Endothelial cell of umbilical vein (primary cell): ENCODE measurements at regions not wholly inside any gene's neighbourhood (a gene's known extent, or its start where the extent isn't known, plus 50 kb on each side); places are given as distances from the start of the nearest gene placed in this dataset.

Experiments
- BruUV-seq: library from RNA; stranded (reverse); fragments of 400-500 nt; replicated peaks from 2 replicates; lab custom pipeline; 2021; lab: Mats Ljungman, UMichigan
- CTCF ChIA-PET: fragments of 300-600, 350-600 bp; sonication (Branson Sonifier 250); formaldehyde crosslinking; loops from one replicate; lab custom pipeline; 2021; ENCODE audit warnings: antibody characterized with exemption, inconsistent platforms; lab: Charles Lee
- POLR2A ChIA-PET: fragments of 300-600, 350-600 bp; sonication (Branson Sonifier 250); formaldehyde crosslinking; loops from one replicate; lab custom pipeline; 2021; ENCODE audit warnings: antibody characterized with exemption, inconsistent platforms; lab: Charles Lee
- DNase-seq: peaks from one replicate; pipeline ENCODE4 v3.0.0-alpha.2; 2011; ENCODE audit warnings: low read depth, low spot score
- FAIRE-seq: peaks from 2 replicates; lab custom pipeline; 2011; peaks lifted over from hg19 to GRCh38; lab: Jason Lieb, UNC
- H2AFZ ChIP-seq: 2 replicates; pipeline ENCODE4 v1.6.0; 2012; ENCODE audit warnings: low read depth, low read length, control low read depth, inconsistent platforms
- H3K27ac ChIP-seq: 2 replicates; pipeline ENCODE4 v1.5.1; 2011; ENCODE audit warnings: low read depth, mild to moderate bottlenecking, control low read depth, low read length, moderate library complexity; ENCODE audit not compliant: insufficient read depth
- H3K27me3 ChIP-seq, 2 experiments: 2 replicates each; pipeline versions ENCODE4 v1.6.0 to v1.6.1; 2011; ENCODE audit warnings: low read length in 2 of 2, mixed read lengths in 1 of 2; ENCODE audit not compliant: control insufficient read depth in 2 of 2, insufficient read depth in 2 of 2
- H3K36me3 ChIP-seq, 2 experiments: 2 replicates in 1 of 2; 3 replicates in 1 of 2; pipeline ENCODE4 v1.5.1; 2011; ENCODE audit warnings: low read length in 2 of 2, mild to moderate bottlenecking in 1 of 2, moderate library complexity in 1 of 2; ENCODE audit not compliant: control insufficient read depth in 2 of 2, insufficient read depth in 2 of 2; ENCODE audit errors: extremely low read depth in 1 of 2
- H3K4me1 ChIP-seq: 3 replicates; pipeline ENCODE4 v1.5.1; 2011; ENCODE audit warnings: mild to moderate bottlenecking, low read length; ENCODE audit not compliant: control insufficient read depth, insufficient read depth; ENCODE audit errors: extremely low read depth
- H3K4me2 ChIP-seq: 2 replicates; pipeline ENCODE4 v1.6.1; 2011; ENCODE audit warnings: low read length, control low read depth, mixed read lengths; ENCODE audit not compliant: insufficient read depth
- H3K4me3 ChIP-seq, 3 experiments: fragments of 200-600 bp in 1 of 3; sonication (generic), shearing (Covaris generic) in 1 of 3; replicated peaks in 1 of 3; 2 replicates each; pipeline ENCODE4 v1.5.1; 2011 to 2016; ENCODE audit warnings: control low read depth in 3 of 3, low read length in 3 of 3, mild to moderate bottlenecking in 2 of 3, inconsistent platforms in 1 of 3, low read depth in 1 of 3, moderate library complexity in 1 of 3; ENCODE audit not compliant: insufficient read depth in 1 of 3
- H3K79me2 ChIP-seq: 2 replicates; pipeline ENCODE4 v1.6.0; 2012; ENCODE audit warnings: low read length, inconsistent platforms; ENCODE audit not compliant: control insufficient read depth, insufficient read depth
- H3K9ac ChIP-seq: replicated peaks from 2 replicates; pipeline ENCODE3; 2011; ENCODE audit warnings: low read length, control low read depth; ENCODE audit not compliant: insufficient read depth; ENCODE audit errors: extremely low read depth
- H3K9me1 ChIP-seq: replicated peaks from 3 replicates; pipeline ENCODE4 v1.6.0; 2011; ENCODE audit warnings: mild to moderate bottlenecking, low read length; ENCODE audit not compliant: control insufficient read depth, insufficient read depth; ENCODE audit errors: extremely low read depth
- H3K9me3 ChIP-seq: replicated peaks from 2 replicates; pipeline ENCODE4 v1.5.1; 2012; ENCODE audit warnings: low read length, inconsistent platforms; ENCODE audit not compliant: control insufficient read depth, insufficient read depth
- H4K20me1 ChIP-seq: replicated peaks from 2 replicates; pipeline ENCODE3; 2011; ENCODE audit warnings: mild to moderate bottlenecking, low read length; ENCODE audit not compliant: control insufficient read depth, insufficient read depth; ENCODE audit errors: extremely low read depth
- EZH2 ChIP-seq: IDR thresholded peaks from 2 replicates; pipeline ENCODE4 v1.6.1; 2012; ENCODE audit warnings: borderline replicate concordance, low read depth, mild to moderate bottlenecking, moderate library complexity, low read length, inconsistent platforms; ENCODE audit not compliant: severe bottlenecking
- FOS ChIP-seq: IDR thresholded peaks from 2 replicates; pipeline ENCODE4 v1.6.1; 2011; ENCODE audit warnings: mild to moderate bottlenecking, low read length, moderate library complexity, borderline replicate concordance; ENCODE audit not compliant: insufficient read depth
- GATA2 ChIP-seq: IDR thresholded peaks from 2 replicates; pipeline ENCODE4 v1.7.0; 2011; ENCODE audit warnings: low read depth, mild to moderate bottlenecking, moderate library complexity, mixed read lengths, low read length; ENCODE audit not compliant: insufficient read length, insufficient read depth
- JUN ChIP-seq: IDR thresholded peaks from 2 replicates; pipeline ENCODE4 v1.6.1; 2011; ENCODE audit warnings: borderline replicate concordance, low read depth; ENCODE audit not compliant: insufficient read length, insufficient read depth
- MAX ChIP-seq: IDR thresholded peaks from 2 replicates; pipeline ENCODE4 v1.6.1; 2011; ENCODE audit not compliant: insufficient read depth, insufficient read length
- MYC ChIP-seq: IDR thresholded peaks from one replicate; pipeline ENCODE4 v1.6.1; 2011; ENCODE audit warnings: mild to moderate bottlenecking, low read depth, low read length
- POLR2A ChIP-seq: IDR thresholded peaks from 2 replicates; pipeline ENCODE4 v1.6.1; 2012; ENCODE audit warnings: low read depth, mild to moderate bottlenecking, control low read depth, low read length
- POLR2AphosphoS5 ChIP-seq: IDR thresholded peaks from 2 replicates; pipeline ENCODE4 v1.6.1; 2012; ENCODE audit warnings: low read depth, mild to moderate bottlenecking, control low read depth, low read length, moderate library complexity; ENCODE audit not compliant: insufficient read depth
- dilution Hi-C: fragments of 300-500 bp; cut with MboI; formaldehyde crosslinking; loops from one replicate; pipeline ENCODE4 v1.15.0; 2019; ENCODE audit warnings: low sequenced_read_pairs; ENCODE audit not compliant: extremely low pct_ligation_motif_present
- intact Hi-C: fragments of 100-400 bp; cut with micrococcal nuclease; formaldehyde crosslinking; loops from one replicate; pipeline ENCODE4 v1.10.0; 2022
- TF ChIP-seq, protein P1 (sequence below), 2 donors: IDR thresholded peaks; 1 replicate in 1 of 2; 2 replicates in 1 of 2; pipeline ENCODE4 v1.5.1; 2011; ENCODE audit warnings: low read length in 2 of 2, mild to moderate bottlenecking in 2 of 2, moderate library complexity in 2 of 2, control low read depth in 1 of 2, inconsistent platforms in 1 of 2, low read depth in 1 of 2; ENCODE audit not compliant: insufficient read depth in 1 of 2; ENCODE audit errors: extremely low read depth in 1 of 2

DNA sequence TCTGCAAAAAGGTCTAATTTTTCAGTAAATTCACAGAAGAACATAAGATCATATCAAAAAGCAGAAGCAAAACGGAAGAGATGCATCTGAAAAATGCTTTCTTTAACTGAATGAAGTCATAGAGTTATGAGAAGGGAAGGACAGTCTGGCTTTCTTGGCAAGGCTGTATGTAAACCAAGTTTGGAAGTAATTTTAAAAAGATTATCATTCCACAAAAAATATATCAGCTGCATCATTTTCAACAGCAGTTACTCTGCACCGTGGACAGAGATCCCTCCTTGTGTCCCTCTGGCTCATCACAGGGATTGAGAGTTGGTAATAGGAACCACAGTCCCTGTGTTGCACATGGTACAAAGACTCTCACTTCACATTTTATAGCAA is 258.5 kb downstream of the HIVEP2 start:
- no peak for TF ChIP-seq POLR2AphosphoS5
- TF ChIP-seq, protein P1, sequence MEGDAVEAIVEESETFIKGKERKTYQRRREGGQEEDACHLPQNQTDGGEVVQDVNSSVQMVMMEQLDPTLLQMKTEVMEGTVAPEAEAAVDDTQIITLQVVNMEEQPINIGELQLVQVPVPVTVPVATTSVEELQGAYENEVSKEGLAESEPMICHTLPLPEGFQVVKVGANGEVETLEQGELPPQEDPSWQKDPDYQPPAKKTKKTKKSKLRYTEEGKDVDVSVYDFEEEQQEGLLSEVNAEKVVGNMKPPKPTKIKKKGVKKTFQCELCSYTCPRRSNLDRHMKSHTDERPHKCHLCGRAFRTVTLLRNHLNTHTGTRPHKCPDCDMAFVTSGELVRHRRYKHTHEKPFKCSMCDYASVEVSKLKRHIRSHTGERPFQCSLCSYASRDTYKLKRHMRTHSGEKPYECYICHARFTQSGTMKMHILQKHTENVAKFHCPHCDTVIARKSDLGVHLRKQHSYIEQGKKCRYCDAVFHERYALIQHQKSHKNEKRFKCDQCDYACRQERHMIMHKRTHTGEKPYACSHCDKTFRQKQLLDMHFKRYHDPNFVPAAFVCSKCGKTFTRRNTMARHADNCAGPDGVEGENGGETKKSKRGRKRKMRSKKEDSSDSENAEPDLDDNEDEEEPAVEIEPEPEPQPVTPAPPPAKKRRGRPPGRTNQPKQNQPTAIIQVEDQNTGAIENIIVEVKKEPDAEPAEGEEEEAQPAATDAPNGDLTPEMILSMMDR (IDR thresholded peaks at IDR 0.05; ENCODE audit: extremely low read depth in 1 of 2, insufficient read depth in 1 of 2, low read depth in 1 of 2, low read length in 2 of 2), result no peak
- no peak for TF ChIP-seq MYC
- TF ChIP-seq MAX, result no peak
- TF ChIP-seq POLR2A, result no peak
- no peak for TF ChIP-seq GATA2
- TF ChIP-seq FOS, result no peak
- TF ChIP-seq JUN, result no peak
- no peak for TF ChIP-seq EZH2
- intact Hi-C loops (no loop called here), dilution Hi-C loops (no loop called here)

More for the DNA sequence above, 258.5 kb downstream of the HIVEP2 start:
- Histone ChIP-seq H3K4me3 (no peak overlapping the region), H3K9me1 (no peaks in the 10 kb centered on the region), H3K4me2 (no peak overlapping the region), H3K9ac (no peak overlapping the region), H3K79me2 (no peaks in the 10 kb centered on the region), H3K9me3 (no peaks in the 10 kb centered on the region), H3K4me1 (no peaks in the 10 kb centered on the region), H2AFZ (no peak overlapping the region), H4K20me1 (no peaks in the 10 kb centered on the region), H3K27ac (no peak overlapping the region), H3K36me3 (no peaks in the 10 kb centered on the region), H3K27me3 (peaks cover 4 to 11% of the 10 kb centered on the region in 2 experiments)
- DNase-seq, result no peak
- no TSS peak for BruUV-seq
- CTCF ChIA-PET, result no interaction called here
- POLR2A ChIA-PET, result no interaction called here
- no peak for FAIRE-seq
